DMS53 (cell line): ENCODE measurements at regions not wholly inside any gene's neighbourhood (a gene's known extent, or its start where the extent isn't known, plus 50 kb on each side); places are given as distances from the start of the nearest gene placed in this dataset.
"Not testable (repeated sequence)": the region's sequence is repeated elsewhere in the genome, so short reads cannot be mapped to it uniquely, and the experiment has no call there.

ENCODE experiments used
- DNase-seq: peaks from one replicate; lab custom pipeline; 2025; lab: John Stamatoyannopoulos, UW

DNA sequence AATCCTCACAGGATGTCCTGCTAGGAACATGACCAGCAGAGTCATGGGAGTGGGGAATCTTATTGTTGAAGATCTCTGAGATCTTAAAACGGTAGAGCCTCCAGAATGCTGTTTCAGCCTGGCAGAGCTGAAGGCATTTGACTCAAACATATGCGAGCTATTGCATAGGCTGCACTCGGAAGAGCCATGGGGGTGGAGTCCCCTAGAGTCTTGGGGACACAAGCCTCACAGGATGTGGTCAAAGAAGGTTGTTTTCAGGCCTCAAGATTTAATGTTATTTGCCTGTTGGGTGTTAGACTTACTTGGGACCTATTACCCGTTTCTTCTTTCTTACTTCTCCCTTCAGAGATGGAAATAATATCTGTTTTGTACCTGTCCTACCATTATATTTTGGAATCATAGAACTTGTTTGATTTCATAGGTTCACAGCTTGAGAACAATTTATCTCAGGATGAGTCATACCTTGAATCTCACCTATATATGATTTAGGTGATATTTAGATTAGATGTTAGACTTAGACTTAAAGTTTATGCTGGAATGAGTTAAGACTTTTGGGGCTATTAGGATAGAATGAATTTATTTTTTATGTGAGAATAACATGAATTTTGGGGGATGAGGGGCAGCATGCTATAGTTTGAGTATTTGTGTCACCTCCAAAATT, 172.2 kb upstream of the ATP2B1 start:
- DNase-seq: no peak

DNA sequence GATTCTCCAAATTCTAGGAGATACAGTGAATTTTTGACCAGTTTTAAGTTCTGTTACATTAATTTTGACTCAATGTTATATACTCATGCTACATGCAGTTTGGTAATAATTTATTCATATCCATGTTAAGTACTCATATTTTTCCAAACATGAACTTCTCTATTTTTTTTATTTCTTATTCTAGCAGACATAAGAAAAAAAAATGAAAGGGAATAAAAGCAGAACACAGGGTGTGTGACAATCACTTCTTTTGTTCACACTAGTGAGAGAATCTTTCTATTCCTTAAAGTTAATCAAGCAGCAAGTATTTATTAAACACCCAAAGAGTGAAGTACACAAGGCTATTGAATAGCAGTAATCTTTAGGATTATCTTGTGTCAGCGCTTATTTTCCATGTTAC, 171.1 kb upstream of the ATP2B1 start:
- no peak for DNase-seq

DNA sequence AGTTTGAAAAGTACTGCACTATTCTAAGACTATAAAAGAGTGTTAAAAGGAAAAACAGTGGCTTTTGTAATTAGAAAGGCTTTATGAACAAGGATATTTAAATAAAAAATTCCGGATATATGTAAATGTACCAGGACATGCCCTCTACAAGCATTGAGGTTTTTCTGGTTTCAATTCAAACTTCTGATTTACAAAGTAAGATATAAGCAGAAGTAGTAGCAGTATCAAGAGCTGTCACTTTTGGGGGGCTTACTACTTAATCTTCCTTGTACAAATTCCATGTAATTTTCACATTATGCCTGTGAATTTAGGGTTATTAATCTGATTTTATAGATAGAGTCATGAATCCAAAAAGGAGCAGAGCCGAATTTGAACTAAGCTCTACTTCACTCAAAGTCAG, 170.3 kb upstream of the ATP2B1 start:
- DNase-seq: no peak

DNA sequence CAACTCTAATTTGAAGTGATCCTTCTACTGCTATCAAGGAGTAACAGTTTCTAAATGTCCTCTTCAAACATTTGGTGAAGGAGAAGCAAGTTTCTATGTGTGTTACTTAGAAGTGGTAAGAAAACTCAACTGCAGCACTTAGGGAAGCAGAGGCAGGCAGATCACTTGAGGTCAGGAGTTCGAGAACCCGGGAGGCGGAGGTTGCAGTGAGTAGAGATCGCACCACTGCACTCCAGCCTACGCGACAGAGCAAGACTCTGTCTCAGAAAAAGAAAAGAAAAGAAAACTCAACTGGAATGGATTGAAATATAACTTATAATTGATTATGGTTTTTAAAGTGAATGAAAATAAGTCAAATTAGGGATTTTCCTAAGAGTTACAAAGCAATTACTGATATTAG, 169.7 kb upstream of the ATP2B1 start:
- no peak for DNase-seq

DNA sequence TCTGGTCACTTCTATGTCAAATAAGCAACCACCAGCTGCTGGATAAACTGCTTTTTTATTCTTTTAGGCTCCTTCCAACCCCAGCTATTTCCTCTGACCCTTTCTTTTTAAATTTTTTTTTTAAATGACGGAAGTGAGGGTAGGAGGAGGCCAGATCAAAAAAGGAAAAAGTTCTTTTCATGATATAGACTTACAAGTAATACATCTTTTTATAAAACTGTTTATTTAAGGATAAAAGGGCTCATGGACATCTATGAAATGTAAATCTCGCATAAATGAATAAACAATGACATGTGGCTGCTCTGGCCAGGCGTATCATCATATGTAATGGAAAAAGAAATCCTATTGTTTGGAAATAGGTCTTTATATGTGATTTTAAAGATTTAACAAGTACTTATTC, 169.0 kb upstream of the ATP2B1 start:
- no peak for DNase-seq

DNA sequence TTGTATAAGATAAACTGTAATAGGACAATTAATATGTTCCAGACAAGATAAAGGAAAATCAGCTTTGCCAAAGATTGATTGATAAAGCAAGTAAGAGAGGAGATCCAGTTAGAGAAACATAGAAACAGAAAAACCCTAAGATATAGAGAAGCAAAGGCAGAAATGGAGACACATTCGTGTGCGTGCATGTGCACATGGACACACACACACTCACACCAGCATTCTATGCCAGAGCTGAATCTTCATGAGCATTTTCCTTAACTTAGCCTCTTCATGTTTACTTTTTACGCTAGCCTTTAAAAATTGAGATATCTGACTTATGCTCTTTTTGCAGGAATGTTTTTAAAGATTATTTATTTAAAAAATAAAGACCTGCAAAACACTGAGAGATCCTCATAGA, 168.5 kb upstream of the ATP2B1 start:
- no peak for DNase-seq

DNA sequence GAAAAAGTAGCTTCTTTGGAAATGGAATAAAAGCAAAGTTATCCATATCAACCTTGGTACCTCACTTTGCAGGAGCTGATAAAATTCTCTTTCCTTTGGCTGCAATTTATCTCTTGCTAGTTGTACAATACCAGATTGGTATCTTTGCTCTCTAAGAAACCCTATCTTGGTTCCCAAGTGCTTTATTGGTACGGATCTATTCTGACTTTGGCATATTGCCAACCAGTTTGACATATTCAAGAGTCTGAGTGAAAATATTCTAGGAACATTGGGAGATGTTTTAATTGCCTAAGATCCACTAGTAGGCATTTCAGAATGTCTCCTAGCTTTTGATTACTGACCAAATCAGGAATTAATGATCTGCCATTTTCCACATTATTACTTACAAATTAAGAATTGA, 167.2 kb upstream of the ATP2B1 start:
- no peak for DNase-seq

DNA sequence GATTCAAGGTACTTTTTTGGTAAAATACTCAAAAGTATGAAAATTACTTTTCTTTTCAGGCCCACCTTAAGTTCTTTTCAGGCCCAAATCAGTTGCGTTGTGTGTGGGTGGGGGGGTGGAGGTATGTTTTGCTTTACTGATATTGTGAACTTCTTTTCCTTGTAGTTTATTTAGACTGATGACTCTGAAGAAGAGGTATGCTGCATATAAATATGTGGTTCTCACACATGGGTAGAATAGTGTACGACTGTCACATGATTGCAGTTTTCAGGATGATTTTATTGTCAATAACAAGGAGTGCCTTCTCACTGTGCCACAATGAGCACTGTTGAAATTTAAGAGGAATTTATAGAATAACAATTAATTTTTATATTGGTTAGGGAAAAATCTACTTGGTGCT, 166.6 kb upstream of the ATP2B1 start:
- DNase-seq: no peak

DNA sequence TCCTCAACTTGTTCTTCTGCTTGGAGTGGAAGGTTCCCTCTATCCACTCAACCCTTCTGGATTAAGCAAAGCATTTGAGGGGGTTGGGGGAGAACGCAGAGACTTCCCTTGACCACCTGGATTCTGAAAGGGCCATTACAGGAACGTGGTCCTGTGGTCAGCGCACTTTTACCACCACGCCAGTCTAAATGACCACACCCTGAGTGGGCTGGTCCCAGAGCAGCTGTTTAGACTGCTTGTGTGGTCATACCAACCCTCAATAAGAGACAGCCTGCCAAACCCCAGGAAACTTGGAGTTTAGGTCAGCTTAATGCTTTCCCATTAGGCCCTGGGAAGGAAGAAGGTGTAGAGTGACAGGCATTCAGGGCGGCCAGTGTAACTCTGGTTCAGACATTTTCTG, 165.5 kb upstream of the ATP2B1 start:
- no peak for DNase-seq

DNA sequence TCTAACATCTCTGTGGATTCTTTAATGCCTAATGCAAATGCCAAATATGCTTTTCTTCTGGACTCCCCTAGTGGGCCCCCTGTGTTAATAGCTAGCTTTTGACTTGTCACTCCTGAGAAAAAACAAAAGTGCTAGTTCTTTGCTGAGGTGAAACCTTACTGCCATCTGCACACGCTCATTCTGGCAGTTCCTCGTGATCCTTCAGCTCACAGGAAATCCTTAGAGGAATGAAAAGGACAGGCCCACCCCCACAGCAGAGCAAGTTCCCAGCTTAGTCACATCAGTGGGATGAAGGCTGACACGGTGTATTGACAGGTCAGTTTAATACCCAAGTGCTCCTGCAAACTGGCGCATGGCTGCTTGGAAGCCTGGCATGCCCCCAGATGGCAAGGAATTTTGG, 165.1 kb upstream of the ATP2B1 start:
- DNase-seq: no peak

DNA sequence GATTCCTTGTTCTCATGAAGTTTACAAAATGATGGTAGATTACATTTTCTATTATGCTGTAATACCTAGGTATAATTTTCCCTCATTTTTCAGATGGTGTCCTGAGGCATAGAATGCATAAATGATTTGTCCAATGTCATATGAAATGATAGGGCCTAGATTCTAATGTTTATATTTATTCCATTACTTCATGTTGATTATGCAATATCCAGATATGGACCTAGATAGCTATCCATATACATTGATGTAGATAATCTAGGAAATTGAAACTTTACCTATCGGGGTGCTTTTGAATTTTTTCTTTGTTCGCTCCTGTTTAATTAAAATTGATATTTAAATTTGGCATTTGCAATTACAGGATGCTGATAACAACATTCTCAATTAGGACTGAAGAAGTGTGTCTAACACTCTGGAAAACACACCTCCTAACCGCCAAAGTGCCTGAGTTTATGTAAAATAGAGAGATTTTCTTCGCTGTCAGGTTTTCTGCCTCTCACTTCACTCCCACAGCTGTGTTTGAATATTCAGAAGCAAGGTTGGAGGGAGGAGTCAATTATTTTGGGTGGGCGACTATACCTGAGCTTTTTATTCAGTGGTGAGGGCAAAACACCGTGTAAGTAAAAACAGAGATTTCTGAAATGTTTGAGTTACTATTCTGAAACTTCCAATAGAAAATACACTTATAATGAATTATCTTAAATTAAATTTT, 164.4 kb upstream of the ATP2B1 start:
- DNase-seq: no peak

DNA sequence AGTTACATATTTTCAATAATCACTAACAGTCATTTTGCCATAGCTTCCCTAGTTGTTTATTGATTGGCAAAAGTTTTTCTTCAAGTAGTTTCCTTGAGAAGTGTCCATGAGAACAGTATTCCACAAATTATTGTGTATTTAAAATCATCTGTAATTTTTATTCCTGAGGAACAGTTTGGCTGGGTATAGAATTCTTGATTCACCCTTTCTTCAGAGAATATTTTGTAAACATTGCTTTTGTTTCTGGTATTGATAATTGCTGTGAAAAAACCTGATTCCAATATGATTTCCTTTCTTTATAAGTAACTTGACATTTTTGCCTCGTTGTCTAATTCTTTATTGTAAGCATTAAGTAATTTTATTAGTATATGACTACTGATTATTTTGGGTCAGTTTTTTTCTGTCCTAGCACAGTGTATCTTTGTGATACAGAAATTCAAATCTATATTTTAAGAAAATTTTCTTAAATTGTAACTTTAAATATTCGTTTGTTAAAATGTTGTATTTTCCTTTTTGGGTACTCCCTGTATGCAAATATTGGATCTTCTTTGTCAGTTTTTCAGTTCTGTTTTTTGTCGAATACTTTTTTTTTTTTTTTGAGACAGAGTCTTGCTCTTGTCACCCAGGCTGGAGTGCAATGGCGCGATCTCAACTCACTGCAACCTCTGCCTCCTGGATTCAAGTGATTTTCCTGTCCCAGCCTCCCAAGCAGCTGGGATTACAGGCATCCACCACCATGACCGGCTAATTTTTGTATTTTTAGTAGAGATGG, 162.0 kb upstream of the ATP2B1 start:
- DNase-seq: no peak

DNA sequence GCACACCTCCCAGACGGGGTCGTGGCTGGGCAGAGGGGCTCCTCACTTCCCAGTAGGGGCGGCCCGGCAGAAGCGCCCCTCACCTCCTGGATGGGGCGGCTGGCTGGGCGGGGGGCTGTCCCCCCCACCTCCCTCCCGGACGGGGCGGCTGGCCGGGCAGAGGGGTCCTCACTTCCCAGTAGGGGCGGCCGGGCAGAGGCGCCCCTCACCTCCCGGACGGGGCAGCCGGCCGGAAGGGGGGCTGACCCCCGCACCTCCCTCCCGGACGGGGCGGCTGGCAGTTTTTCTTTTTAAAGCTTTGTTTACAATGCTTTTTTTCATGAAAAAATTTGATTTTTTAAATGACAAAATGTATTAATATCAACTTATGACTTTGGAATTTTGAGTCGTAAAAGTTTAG, 159.0 kb upstream of the ATP2B1 start:
- not testable (repeated sequence) for DNase-seq

DNA sequence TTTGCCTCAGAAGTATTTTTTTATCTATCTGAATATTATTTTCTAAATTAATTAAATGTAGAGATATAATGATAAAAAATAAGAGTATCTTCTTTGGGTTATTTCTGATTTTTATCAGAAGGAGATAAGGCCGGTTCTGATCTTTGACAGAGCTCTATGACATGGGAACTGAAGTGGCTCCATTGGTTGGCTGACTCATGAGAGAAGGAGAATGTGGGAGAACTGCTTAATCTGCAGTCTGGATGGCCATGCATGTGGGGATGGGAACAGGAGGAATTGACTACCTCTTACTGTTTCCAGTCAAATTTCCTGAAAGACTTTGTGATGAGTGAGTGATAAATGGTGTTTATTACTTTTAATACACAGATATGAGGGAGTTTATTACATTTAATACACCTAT, 155.8 kb upstream of the ATP2B1 start:
- DNase-seq: peak; percentile 14

DNA sequence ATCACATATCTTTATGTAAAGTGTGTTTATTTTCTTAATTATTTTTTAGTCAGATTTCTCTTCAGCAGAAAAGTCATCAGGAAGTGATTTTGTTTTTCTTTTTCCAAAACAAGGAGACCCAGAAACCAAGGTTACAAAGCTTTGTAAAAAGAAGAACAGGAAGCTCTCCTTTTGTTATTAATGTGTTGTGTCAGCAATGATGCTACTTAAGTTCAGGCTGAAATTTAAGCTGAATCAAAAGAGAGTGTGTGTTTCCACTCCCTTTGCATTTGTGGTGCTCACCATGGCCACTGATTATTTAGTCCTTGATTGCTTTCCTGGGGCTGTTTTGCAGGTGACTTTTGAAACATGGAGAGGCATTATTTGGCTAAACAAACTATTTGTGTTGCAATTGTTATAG, 155.3 kb upstream of the ATP2B1 start:
- peak; percentile 49 for DNase-seq

DNA sequence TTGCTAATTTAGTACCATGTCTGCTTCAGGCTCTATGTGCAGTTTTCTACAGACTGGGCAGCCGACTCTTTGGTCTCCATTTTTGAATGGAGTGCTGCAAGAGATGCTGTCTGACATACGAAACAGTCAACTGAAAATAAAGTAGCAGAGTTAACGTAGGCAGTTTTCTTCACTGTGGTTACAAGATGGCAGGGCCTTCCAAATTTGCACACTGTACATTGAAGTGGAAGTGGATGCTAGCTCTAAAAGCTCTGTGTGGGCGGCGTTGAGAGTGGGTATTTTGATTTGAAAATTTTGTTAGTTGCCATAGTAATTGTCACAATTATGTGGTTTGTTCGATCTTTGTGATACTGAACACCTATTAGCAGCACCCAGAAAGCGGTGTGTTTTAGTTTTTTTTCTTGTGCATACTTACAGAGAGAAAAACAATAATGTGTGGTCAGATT, 154.9 kb upstream of the ATP2B1 start:
- no peak for DNase-seq

DNA sequence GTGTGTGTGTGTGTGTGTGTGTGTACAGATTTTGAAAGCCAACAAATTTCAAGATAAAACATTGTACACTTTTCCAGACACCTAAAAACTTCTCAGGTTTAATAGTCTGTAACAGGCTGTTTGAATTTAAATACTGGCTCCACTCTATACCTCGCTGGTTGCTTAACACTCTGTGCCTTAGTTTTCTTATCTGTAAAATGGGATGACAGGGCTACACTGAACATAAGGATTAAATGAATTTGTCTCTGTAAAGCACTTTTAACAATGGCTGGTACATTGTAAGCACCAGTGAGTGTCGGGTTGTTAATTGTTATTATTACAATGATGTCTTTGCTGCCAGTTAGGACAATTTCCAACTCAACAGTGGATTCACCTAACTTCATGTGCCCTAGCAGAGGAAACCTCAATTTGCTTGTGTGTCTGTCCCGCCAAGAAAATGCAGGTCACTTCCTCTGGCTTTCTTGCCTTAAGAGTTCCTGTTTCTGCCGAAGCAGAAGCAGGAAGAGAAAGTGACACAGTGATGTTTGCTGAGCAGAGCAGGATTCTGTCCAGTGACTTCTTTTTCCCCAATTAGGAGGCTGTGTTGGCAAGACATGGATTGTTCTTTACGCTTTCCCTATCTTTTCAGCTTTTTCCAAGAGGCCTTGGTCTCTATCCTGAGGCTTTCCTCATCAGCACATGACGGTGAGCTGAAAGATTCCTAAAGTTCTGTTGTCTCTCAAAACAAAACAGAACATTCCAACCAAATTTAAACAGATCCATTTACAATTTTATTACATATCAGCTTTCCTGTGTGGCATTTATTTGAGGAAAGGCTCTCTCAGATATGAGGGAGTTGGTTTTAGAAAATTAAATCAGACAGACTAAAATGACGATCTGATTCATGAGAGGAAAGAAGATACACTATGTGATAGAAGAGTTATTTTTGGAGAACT, 154.1 kb upstream of the ATP2B1 start:
- DNase-seq: peak; percentile 14

DNA sequence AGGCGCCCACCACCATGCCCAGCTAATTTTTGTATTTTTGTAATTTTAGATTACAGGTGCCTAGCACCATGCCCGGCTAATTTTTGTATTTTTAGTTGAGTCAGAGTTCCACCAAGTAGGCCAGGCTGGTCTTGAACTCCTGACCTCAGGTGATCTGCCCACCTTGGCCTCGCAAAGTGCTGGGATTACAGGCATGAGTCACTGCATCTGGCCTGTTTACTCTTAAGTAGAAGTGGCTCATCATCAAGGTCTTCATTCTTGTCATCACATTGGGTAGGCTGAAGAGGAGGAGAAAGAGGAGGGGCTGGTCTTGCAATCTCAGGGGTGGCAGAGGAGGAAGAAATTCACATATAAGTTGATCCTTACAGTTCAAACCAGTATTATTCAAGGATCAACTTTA, 152.4 kb upstream of the ATP2B1 start:
- DNase-seq: peak; percentile 29

DNA sequence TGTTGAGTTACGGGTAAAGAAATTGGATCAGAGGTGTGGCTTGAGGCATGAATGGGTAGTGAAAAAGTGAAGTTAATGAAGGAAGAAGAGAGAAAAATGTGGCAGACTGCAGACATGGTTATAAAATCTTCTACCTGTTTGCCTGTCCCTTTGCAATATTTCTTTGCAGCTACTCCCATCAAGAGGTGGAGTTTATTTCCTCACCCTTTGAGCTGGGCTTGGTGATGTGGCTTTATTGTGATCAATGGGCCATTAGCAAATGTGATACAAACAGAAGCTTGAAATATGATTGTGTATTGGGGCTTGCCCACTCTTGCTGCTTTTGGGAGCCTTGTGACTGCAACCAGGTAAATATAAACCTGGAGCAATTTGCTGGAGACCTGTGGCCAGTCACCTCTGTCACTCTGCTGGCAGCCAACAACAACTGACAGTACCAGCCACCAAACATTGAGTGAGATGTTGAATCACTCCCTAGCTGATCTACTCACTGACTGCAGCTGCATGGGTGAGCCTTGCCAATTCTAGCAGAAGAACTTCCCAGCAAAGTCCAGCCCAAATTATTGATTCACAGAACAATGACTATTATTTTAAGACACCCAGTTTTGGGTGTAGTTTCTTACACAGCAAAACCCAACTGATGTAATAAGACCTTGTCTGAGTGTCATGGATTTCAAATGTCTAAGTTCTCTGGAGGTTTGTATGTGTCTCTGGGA, 151.0 kb upstream of the ATP2B1 start:
- no peak for DNase-seq

DNA sequence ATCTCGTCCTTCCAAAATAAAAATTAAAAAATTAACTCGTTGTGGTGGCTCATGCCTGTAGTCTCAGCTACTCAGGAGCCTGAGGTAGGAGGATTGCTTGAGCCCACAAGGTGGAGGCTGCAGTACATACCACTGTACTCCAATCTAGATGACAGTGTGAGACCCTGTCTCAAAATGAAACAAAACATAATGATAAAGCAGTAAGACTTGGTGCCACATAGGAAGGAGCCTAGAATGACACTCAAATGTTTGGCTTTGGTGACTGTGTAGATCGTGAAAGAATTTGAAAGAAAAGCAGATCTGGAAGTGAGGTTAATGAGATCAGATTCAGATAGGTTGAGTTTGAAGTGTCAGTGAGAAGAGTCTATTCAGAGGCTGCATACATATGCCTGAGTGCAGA, 150.1 kb upstream of the ATP2B1 start:
- no peak for DNase-seq

DNA sequence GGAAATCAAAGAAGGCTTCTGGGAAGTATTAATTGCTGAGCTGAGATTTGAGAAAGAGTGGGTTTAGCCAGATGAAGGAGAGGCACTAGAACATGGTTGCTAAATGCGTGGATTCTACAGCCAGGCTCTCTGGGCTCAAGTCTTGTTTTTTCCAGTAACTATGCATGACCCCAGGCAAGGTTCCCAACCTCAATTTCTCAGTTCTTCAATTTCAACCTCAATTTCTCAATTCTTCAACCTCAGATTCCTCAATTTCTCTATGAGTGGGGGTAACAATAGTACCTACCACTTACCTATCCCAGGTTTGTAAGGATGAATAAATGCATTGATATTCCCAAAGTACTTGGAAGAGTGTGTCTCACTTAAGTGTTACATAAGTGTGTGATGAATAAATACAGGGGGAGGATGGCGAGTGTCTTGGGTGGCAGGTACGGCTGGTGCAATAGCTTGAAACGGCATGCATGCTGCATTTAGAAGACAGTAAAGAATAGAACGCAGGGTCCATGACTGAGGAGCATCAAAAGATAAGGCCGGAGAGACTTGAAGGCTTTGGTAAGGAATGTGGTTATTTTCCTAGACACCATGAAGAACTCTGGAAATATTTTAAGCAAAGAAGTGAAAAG, 149.1 kb upstream of the ATP2B1 start:
- no peak for DNase-seq
